Keratinocyte (primary cell): ENCODE measurements at regions not wholly inside any gene's neighbourhood (a gene's known extent, or its start where the extent isn't known, plus 50 kb on each side); places are given as distances from the start of the nearest gene placed in this dataset.

Experiments used
- DNase-seq: peaks from one replicate; pipeline ENCODE4 v3.0.0-alpha.2; 2011; ENCODE audit warnings: low read depth, missing footprints, low spot score
- FAIRE-seq: peaks from 2 replicates; lab custom pipeline; 2011; peaks lifted over from hg19 to GRCh38; lab: Jason Lieb, UNC
- H2AFZ ChIP-seq: 2 replicates; pipeline ENCODE4 v1.6.0; 2012; ENCODE audit warnings: low read length, control low read depth, inconsistent platforms; ENCODE audit not compliant: control insufficient read depth
- H3K27ac ChIP-seq: 2 replicates; pipeline ENCODE4 v1.5.1; 2011; ENCODE audit warnings: low read length; ENCODE audit not compliant: control insufficient read depth, insufficient read depth
- H3K27me3 ChIP-seq: 3 replicates; pipeline ENCODE4 v1.6.0; 2011; ENCODE audit warnings: low read length; ENCODE audit not compliant: control insufficient read depth, insufficient read depth; ENCODE audit errors: extremely low read depth
- H3K36me3 ChIP-seq, 2 experiments: 2 replicates in 1 of 2; 3 replicates in 1 of 2; pipeline ENCODE4 v1.5.1; 2011; ENCODE audit warnings: low read length in 2 of 2, mild to moderate bottlenecking in 1 of 2; ENCODE audit not compliant: control insufficient read depth in 2 of 2, insufficient read depth in 2 of 2; ENCODE audit errors: extremely low read depth in 1 of 2
- H3K4me1 ChIP-seq: 3 replicates; pipeline ENCODE4 v1.5.1; 2011; ENCODE audit warnings: low read length; ENCODE audit not compliant: control insufficient read depth, insufficient read depth; ENCODE audit errors: extremely low read depth
- H3K4me2 ChIP-seq: 3 replicates; pipeline ENCODE4 v1.6.0; 2011; ENCODE audit warnings: low read depth, low read length; ENCODE audit not compliant: control insufficient read depth, insufficient read depth; ENCODE audit errors: extremely low read depth
- H3K4me3 ChIP-seq, 3 experiments: fragments of 200-600 bp in 1 of 3; sonication (generic) in 1 of 3; 2 replicates in 2 of 3; 3 replicates in 1 of 3; pipeline ENCODE4 v1.5.1; 2011 to 2016; ENCODE audit warnings: low read length in 3 of 3, mild to moderate bottlenecking in 3 of 3, control low read depth in 2 of 3, inconsistent platforms in 1 of 3, low read depth in 1 of 3, mixed read lengths in 1 of 3, mixed run types in 1 of 3, moderate library complexity in 1 of 3; ENCODE audit not compliant: control insufficient read depth in 2 of 3, insufficient read depth in 2 of 3; ENCODE audit errors: extremely low read depth in 1 of 3
- H3K79me2 ChIP-seq: 2 replicates; pipeline ENCODE4 v1.6.0; 2012; ENCODE audit warnings: low read length; ENCODE audit not compliant: control insufficient read depth, insufficient read depth
- H3K9ac ChIP-seq: 3 replicates; pipeline ENCODE4 v1.6.0; 2011; ENCODE audit warnings: low read length; ENCODE audit not compliant: control insufficient read depth, insufficient read depth; ENCODE audit errors: extremely low read depth
- H3K9me1 ChIP-seq: 3 replicates; pipeline ENCODE4 v1.6.0; 2011; ENCODE audit warnings: low read length; ENCODE audit not compliant: control insufficient read depth, insufficient read depth; ENCODE audit errors: extremely low read depth
- H3K9me3 ChIP-seq: 2 replicates; pipeline ENCODE4 v1.5.1; 2012; ENCODE audit warnings: low read depth, low read length; ENCODE audit not compliant: control insufficient read depth
- H4K20me1 ChIP-seq: 3 replicates; pipeline ENCODE4 v1.6.0; 2011; ENCODE audit warnings: low read length; ENCODE audit not compliant: control insufficient read depth, insufficient read depth; ENCODE audit errors: extremely low read depth
- CTCF ChIP-seq, 3 experiments: IDR thresholded peaks in 1 of 3; conservative IDR thresholded peaks in 1 of 3; optimal IDR thresholded peaks in 1 of 3; 2 replicates in 2 of 3; 3 replicates in 1 of 3; pipeline versions ENCODE3 to v1.5.1; 2011; ENCODE audit warnings: low read length in 3 of 3, mild to moderate bottlenecking in 3 of 3, moderate library complexity in 2 of 3, control low read depth in 1 of 3, inconsistent platforms in 1 of 3; ENCODE audit not compliant: insufficient read depth in 2 of 3; ENCODE audit errors: extremely low read depth in 1 of 3
- EZH2 ChIP-seq: IDR thresholded peaks from one replicate; pipeline ENCODE4 v1.6.1; 2012; ENCODE audit warnings: inconsistent platforms, mild to moderate bottlenecking, low read length, moderate library complexity
- dilution Hi-C: fragments of 300-500 bp; cut with MboI; formaldehyde crosslinking; loops from one replicate; pipeline ENCODE4 v1.7.0; 2020; ENCODE audit warnings: low sequenced_read_pairs; ENCODE audit not compliant: extremely low pct_ligation_motif_present

DNA sequence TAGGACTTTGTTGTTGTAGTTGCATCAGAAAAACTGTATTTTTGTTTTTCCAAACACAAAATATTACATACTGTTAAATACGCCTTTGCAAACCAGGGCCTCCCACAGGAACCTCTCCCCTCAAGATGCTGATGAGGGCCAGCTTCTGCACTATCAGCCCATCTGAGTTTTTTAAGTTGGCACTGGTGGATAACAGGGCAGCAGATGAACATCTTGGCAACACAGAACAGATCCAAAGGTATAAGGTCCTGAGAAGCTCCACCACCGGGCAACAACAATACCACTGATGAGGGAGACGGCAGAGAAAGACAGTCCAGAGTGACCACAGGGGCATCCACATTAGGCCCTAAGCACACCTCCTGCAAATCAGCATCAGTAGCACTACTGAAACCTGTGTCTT lies 177.7 kb downstream of the DLL1 start:
- no peak overlapping the region for H3K9ac ChIP-seq
- no peak overlapping the region for H3K4me3 ChIP-seq
- TF ChIP-seq CTCF (optimal IDR thresholded peaks at IDR 0.05 in 1 of 3, IDR thresholded peaks at IDR 0.05 in 1 of 3, conservative IDR thresholded peaks at IDR 0.05 in 1 of 3; ENCODE audit: extremely low read depth in 1 of 3, insufficient read depth in 2 of 3, low read length in 3 of 3): no peak
- TF ChIP-seq EZH2: no peak
- H3K79me2 ChIP-seq: no peaks in the 10 kb centered on the region
- H3K27ac ChIP-seq: no peak overlapping the region
- no peaks in the 10 kb centered on the region for H3K36me3 ChIP-seq
- no peaks in the 10 kb centered on the region for H3K9me1 ChIP-seq
- H3K27me3 ChIP-seq: no peaks in the 10 kb centered on the region
- H3K4me1 ChIP-seq: no peaks in the 10 kb centered on the region
- no peak overlapping the region for H3K4me2 ChIP-seq
- no peak overlapping the region for H2AFZ ChIP-seq
- FAIRE-seq (no peak), DNase-seq (no peak)
- H4K20me1 ChIP-seq: no peaks in the 10 kb centered on the region
- dilution Hi-C loops: no loop called here
- H3K9me3 ChIP-seq: no peaks in the 10 kb centered on the region

DNA sequence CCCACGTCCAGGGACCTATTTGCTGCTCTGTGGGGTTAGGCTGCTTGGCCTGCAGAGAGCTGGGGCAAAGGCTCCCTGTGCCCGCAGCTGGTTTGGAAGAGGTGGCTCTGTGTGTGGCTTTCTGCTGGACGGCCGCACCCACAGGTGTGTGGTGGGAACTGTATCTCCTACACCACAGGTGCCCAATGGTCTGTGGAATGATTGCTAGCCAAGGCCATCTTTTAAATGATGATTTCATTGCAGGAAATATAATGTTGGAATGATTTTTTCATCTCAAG lies 178.4 kb downstream of the DLL1 start:
- H3K4me3 ChIP-seq: no peak overlapping the region
- H3K27me3 ChIP-seq: no peaks in the 10 kb centered on the region
- H3K27ac ChIP-seq: no peak overlapping the region
- TF ChIP-seq CTCF (optimal IDR thresholded peaks at IDR 0.05 in 1 of 3, IDR thresholded peaks at IDR 0.05 in 1 of 3, conservative IDR thresholded peaks at IDR 0.05 in 1 of 3; ENCODE audit: extremely low read depth in 1 of 3, insufficient read depth in 2 of 3, low read length in 3 of 3): no peak
- TF ChIP-seq EZH2: no peak
- H3K9me3 ChIP-seq: no peaks in the 10 kb centered on the region
- H3K4me1 ChIP-seq: no peaks in the 10 kb centered on the region
- FAIRE-seq (no peak), DNase-seq (no peak)
- no peak overlapping the region for H2AFZ ChIP-seq
- dilution Hi-C loops: no loop called here
- H4K20me1 ChIP-seq: no peaks in the 10 kb centered on the region
- no peaks in the 10 kb centered on the region for H3K36me3 ChIP-seq
- H3K9me1 ChIP-seq: no peaks in the 10 kb centered on the region
- H3K4me2 ChIP-seq: no peak overlapping the region
- no peaks in the 10 kb centered on the region for H3K79me2 ChIP-seq
- no peak overlapping the region for H3K9ac ChIP-seq
